DND-41 (cell line): ENCODE measurements at regions not wholly inside any gene's neighbourhood (a gene's known extent, or its start where the extent isn't known, plus 50 kb on each side); places are given as distances from the start of the nearest gene placed in this dataset.

Source experiments
- ATAC-seq: fragments of 200-7000 bp; cut with Tn5 transposase; 3 replicates; pipeline ENCODE4 v1.9.1; 2021; ENCODE audit warnings: low read depth; ENCODE audit not compliant: insufficient read depth
- DNase-seq: peaks from one replicate; pipeline ENCODE4 v3.0.0-alpha.2; 2020
- H2AFZ ChIP-seq: 2 replicates; pipeline ENCODE4 v1.6.0; 2012; ENCODE audit warnings: low read depth, low read length
- H3K27ac ChIP-seq: 2 replicates; pipeline ENCODE4 v1.5.1; 2012; ENCODE audit warnings: low read length, inconsistent platforms
- H3K27me3 ChIP-seq: fragments of 200-600 bp; sonication (generic); 2 replicates; pipeline ENCODE4 v1.6.0; 2012; ENCODE audit warnings: low read length, mild to moderate bottlenecking, inconsistent platforms; ENCODE audit not compliant: insufficient read depth, poor library complexity
- H3K36me3 ChIP-seq: 2 replicates; pipeline ENCODE4 v1.5.1; 2012; ENCODE audit warnings: low read length, inconsistent platforms; ENCODE audit not compliant: insufficient read depth
- H3K4me1 ChIP-seq: 2 replicates; pipeline ENCODE4 v1.5.1; 2012; ENCODE audit warnings: mild to moderate bottlenecking, low read length; ENCODE audit not compliant: insufficient read depth
- H3K4me2 ChIP-seq: 2 replicates; pipeline ENCODE4 v1.6.0; 2012; ENCODE audit warnings: mild to moderate bottlenecking, moderate library complexity, low read length, inconsistent platforms; ENCODE audit not compliant: insufficient read depth
- H3K4me3 ChIP-seq, 2 experiments: fragments of 200-600 bp in 1 of 2; shearing (Covaris generic) in 1 of 2; 2 replicates each; pipeline ENCODE4 v1.5.1; 2012 to 2016; ENCODE audit warnings: inconsistent platforms in 2 of 2, low read length in 2 of 2, mild to moderate bottlenecking in 2 of 2, low read depth in 1 of 2, moderate library complexity in 1 of 2
- H3K79me2 ChIP-seq: 2 replicates; pipeline ENCODE4 v1.6.0; 2012; ENCODE audit warnings: low read length, inconsistent platforms; ENCODE audit not compliant: insufficient read depth
- H3K9ac ChIP-seq: 2 replicates; pipeline ENCODE4 v1.6.0; 2012; ENCODE audit warnings: low read depth, mild to moderate bottlenecking, inconsistent platforms, low read length, moderate library complexity
- H3K9me3 ChIP-seq: 2 replicates; pipeline ENCODE4 v1.5.1; 2012; ENCODE audit warnings: low read length, moderate library complexity, mild to moderate bottlenecking, inconsistent platforms; ENCODE audit not compliant: insufficient read depth, severe bottlenecking
- H4K20me1 ChIP-seq: 2 replicates; pipeline ENCODE4 v1.6.0; 2012; ENCODE audit warnings: low read length; ENCODE audit not compliant: insufficient read depth
- EZH2 ChIP-seq: IDR thresholded peaks from 3 replicates; pipeline ENCODE4 v1.6.1; 2012; ENCODE audit warnings: borderline replicate concordance, low read depth, mild to moderate bottlenecking, moderate library complexity, low read length, inconsistent platforms; ENCODE audit not compliant: severe bottlenecking
- TF ChIP-seq, protein P1 (sequence below): IDR thresholded peaks from 2 replicates; pipeline ENCODE4 v1.5.1; 2012; ENCODE audit warnings: borderline replicate concordance, low read length, moderate library complexity, mild to moderate bottlenecking; ENCODE audit not compliant: poor library complexity, severe bottlenecking; ENCODE audit errors: extremely low read depth

DNA sequence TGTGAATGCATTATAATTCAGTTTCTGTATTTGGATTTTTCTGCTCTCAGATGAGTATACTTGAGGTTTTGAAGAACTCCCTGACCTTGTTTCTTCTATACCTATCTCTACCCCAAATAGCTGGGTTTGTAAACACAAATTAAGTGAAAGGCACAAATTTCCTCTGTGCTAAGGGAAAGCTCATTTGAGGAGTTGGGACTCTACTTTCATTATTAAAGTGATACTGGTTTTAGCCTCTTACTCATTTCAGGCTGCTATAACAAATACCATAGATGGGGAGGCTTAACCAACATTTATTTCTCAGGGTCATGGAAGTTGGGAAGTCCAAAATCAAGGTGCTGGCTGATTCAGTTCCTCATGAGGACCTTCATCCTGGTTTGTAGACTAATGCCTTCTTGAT lies 97.2 kb upstream of the ANKH start:
- Histone ChIP-seq H3K9me3 (no peaks in the 10 kb centered on the region), H4K20me1 (no peaks in the 10 kb centered on the region), H3K27ac (no peak overlapping the region), H3K4me1 (no peaks in the 10 kb centered on the region), H3K9ac (no peak overlapping the region), H3K4me2 (no peak overlapping the region), H3K79me2 (no peaks in the 10 kb centered on the region), H3K36me3 (no peaks in the 10 kb centered on the region), H3K4me3 (no peak overlapping the region), H2AFZ (no peak overlapping the region), H3K27me3 (no peaks in the 10 kb centered on the region)
- DNase-seq = no peak
- TF ChIP-seq EZH2 = no peak
- TF ChIP-seq, protein P1, sequence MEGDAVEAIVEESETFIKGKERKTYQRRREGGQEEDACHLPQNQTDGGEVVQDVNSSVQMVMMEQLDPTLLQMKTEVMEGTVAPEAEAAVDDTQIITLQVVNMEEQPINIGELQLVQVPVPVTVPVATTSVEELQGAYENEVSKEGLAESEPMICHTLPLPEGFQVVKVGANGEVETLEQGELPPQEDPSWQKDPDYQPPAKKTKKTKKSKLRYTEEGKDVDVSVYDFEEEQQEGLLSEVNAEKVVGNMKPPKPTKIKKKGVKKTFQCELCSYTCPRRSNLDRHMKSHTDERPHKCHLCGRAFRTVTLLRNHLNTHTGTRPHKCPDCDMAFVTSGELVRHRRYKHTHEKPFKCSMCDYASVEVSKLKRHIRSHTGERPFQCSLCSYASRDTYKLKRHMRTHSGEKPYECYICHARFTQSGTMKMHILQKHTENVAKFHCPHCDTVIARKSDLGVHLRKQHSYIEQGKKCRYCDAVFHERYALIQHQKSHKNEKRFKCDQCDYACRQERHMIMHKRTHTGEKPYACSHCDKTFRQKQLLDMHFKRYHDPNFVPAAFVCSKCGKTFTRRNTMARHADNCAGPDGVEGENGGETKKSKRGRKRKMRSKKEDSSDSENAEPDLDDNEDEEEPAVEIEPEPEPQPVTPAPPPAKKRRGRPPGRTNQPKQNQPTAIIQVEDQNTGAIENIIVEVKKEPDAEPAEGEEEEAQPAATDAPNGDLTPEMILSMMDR = no peak
- no peak for ATAC-seq

DNA sequence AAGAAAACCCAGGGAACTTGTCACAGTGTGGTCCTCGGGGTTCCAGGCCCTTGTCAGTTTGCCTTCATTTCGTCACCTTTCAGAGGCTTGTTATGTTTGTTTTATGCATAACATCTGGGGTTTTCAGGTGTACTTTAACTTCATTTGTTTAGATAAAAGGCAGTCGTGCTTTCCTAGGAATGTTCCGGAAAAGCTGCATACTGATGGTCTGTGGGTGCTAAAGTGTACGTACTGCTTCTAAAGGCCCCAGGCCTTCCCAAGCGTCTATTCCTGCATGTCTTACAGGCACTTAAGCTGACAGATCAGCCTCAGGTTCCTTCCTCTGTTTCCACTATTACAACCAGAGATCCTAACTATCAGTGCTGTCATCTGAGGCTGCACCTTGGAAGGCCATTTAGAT lies 95.6 kb upstream of the ANKH start:
- ATAC-seq = no peak
- no peaks in the 10 kb centered on the region for H3K27me3 ChIP-seq
- no peaks in the 10 kb centered on the region for H3K4me1 ChIP-seq
- no peaks in the 10 kb centered on the region for H4K20me1 ChIP-seq
- TF ChIP-seq, protein P1 = no peak
- TF ChIP-seq EZH2 = no peak
- H3K9me3 ChIP-seq = no peaks in the 10 kb centered on the region
- H3K36me3 ChIP-seq = no peaks in the 10 kb centered on the region
- H3K4me3 ChIP-seq = no peak overlapping the region
- H3K27ac ChIP-seq = no peak overlapping the region
- no peak overlapping the region for H2AFZ ChIP-seq
- no peak overlapping the region for H3K9ac ChIP-seq
- DNase-seq = no peak
- no peak overlapping the region for H3K4me2 ChIP-seq
- H3K79me2 ChIP-seq = no peaks in the 10 kb centered on the region

DNA sequence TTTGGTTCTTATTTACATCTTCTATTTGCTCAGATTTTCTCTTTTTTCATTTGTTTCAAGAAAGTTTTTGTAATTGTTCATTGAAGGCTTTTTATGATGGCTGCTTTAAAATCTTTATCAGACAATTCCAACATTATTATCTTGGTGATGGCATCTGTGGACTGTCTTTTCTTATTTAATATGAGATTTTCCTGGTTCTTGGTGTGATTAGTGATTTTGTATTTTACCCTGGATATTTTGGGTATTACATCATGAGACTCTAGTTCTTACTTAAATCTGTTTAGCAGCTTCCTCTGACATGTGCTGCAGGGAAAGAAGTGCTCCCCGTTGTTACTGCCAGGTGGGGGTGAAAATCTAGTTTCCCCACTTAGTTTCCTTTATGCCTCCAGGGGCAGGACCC lies 94.2 kb upstream of the ANKH start:
- no peaks in the 10 kb centered on the region for H3K4me1 ChIP-seq

DNA sequence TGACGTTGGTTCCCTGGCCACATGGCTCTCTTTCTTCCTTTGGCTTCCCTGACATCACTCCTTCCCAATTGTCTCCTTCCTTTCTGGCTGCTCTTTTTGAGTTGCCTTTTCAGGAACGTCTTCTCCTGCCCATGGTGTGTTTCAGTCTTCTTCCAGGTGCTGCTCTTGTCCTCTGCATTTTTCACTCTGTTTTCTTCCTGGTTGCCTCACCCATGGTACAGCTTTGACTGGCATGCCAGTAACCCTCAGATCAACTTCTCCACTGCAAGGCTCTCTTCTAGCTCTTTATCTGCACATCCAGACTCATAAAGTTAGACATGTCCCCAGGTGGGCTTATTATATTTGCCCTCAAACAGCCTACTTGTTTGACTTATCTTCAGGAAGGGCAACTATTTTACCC lies 91.0 kb upstream of the ANKH start:
- Histone ChIP-seq H3K4me3 (no peak overlapping the region), H3K79me2 (no peaks in the 10 kb centered on the region), H3K27ac (no peak overlapping the region), H4K20me1 (no peaks in the 10 kb centered on the region), H3K27me3 (no peaks in the 10 kb centered on the region), H3K4me2 (no peak overlapping the region), H3K4me1 (no peaks in the 10 kb centered on the region), H2AFZ (no peak overlapping the region), H3K9ac (no peak overlapping the region), H3K36me3 (no peaks in the 10 kb centered on the region), H3K9me3 (no peaks in the 10 kb centered on the region)
- ATAC-seq (no peak), DNase-seq (no peak)
- TF ChIP-seq, protein P1 = no peak
- TF ChIP-seq EZH2 = no peak

More for the DNA sequence above, 94.2 kb upstream of the ANKH start:
- Histone ChIP-seq H3K4me2 (no peak overlapping the region), H3K79me2 (no peaks in the 10 kb centered on the region), H3K9me3 (no peaks in the 10 kb centered on the region), H4K20me1 (no peaks in the 10 kb centered on the region), H3K27ac (no peak overlapping the region), H2AFZ (no peak overlapping the region), H3K36me3 (no peaks in the 10 kb centered on the region), H3K4me3 (no peak overlapping the region), H3K9ac (no peak overlapping the region), H3K27me3 (no peaks in the 10 kb centered on the region)
- no peak for ATAC-seq
- TF ChIP-seq EZH2 = no peak
- TF ChIP-seq, protein P1 = no peak
- no peak for DNase-seq
